ENCODE measurements at regions not wholly inside any gene's neighbourhood (a gene's known extent, or its start where the extent isn't known, plus 50 kb on each side); places are given as distances from the start of the nearest gene placed in this dataset.

GRCh38 chr9:3708751-3709150 lies 182.9 kb upstream of the RFX3 start:
- TF ChIP-seq POLR2AphosphoS5 (IDR thresholded peaks at IDR 0.05) (no peak), POLR2A (IDR thresholded peaks at IDR 0.05) (no peak), CTCF (IDR thresholded peaks at IDR 0.05) (no peak)
- no peaks in the 10 kb centered on the region for H3K36me3 ChIP-seq
- H3K27ac ChIP-seq: no peak overlapping the region
- no peaks in the 10 kb centered on the region for H3K27me3 ChIP-seq
- H3K4me3 ChIP-seq: no peak overlapping the region
- no peaks in the 10 kb centered on the region for H3K4me1 ChIP-seq
- peak in 1 of 2 donors; percentile 37 for DNase-seq (ENCODE audit: low spot score in 2 of 2)
- H3K9me3 ChIP-seq: no peaks in the 10 kb centered on the region
- intact Hi-C loops (cut with DNase I; ENCODE audit: low total_unique reads): no loop called here

GRCh38 chr9:3704890-3705289 lies 179.1 kb upstream of the RFX3 start:
- H3K27me3 ChIP-seq: no peaks in the 10 kb centered on the region

GRCh38 chr9:3700772-3701171 lies 175.0 kb upstream of the RFX3 start:
- TF ChIP-seq POLR2A (IDR thresholded peaks at IDR 0.05): no peak
- TF ChIP-seq POLR2AphosphoS5 (IDR thresholded peaks at IDR 0.05): no peak
- TF ChIP-seq CTCF (IDR thresholded peaks at IDR 0.05): no peak

More at GRCh38 chr9:3704890-3705289, 179.1 kb upstream of the RFX3 start:
- Histone ChIP-seq H3K36me3 (no peaks in the 10 kb centered on the region), H3K9me3 (no peaks in the 10 kb centered on the region), H3K4me1 (no peaks in the 10 kb centered on the region), H3K4me3 (no peak overlapping the region), H3K27ac (no peak overlapping the region)
- no peak for TF ChIP-seq CTCF (IDR thresholded peaks at IDR 0.05)
- TF ChIP-seq POLR2A (IDR thresholded peaks at IDR 0.05): no peak
- TF ChIP-seq POLR2AphosphoS5 (IDR thresholded peaks at IDR 0.05): no peak
- intact Hi-C loops (cut with DNase I; ENCODE audit: low total_unique reads): no loop called here
- no peak for DNase-seq (ENCODE audit: low spot score in 2 of 2)

GRCh38 chr9:3699883-3700282 lies 174.1 kb upstream of the RFX3 start:
- Histone ChIP-seq H3K27me3 (no peaks in the 10 kb centered on the region), H3K27ac (no peak overlapping the region), H3K9me3 (no peaks in the 10 kb centered on the region), H3K4me3 (no peak overlapping the region), H3K36me3 (no peaks in the 10 kb centered on the region), H3K4me1 (no peaks in the 10 kb centered on the region)
- intact Hi-C loops (cut with DNase I; ENCODE audit: low total_unique reads): no loop called here
- TF ChIP-seq CTCF (IDR thresholded peaks at IDR 0.05) (no peak), POLR2AphosphoS5 (IDR thresholded peaks at IDR 0.05) (no peak), POLR2A (IDR thresholded peaks at IDR 0.05) (no peak)
- no peak for DNase-seq (ENCODE audit: low spot score in 2 of 2)

More at GRCh38 chr9:3700772-3701171, 175.0 kb upstream of the RFX3 start:
- DNase-seq (ENCODE audit: low spot score in 2 of 2): no peak
- no peaks in the 10 kb centered on the region for H3K9me3 ChIP-seq
- H3K4me1 ChIP-seq: no peaks in the 10 kb centered on the region
- no peaks in the 10 kb centered on the region for H3K36me3 ChIP-seq
- no peak overlapping the region for H3K27ac ChIP-seq
- no peaks in the 10 kb centered on the region for H3K27me3 ChIP-seq
- H3K4me3 ChIP-seq: no peak overlapping the region
- intact Hi-C loops (cut with DNase I; ENCODE audit: low total_unique reads): no loop called here

GRCh38 chr9:3698531-3698930 lies 172.7 kb upstream of the RFX3 start:
- no peak overlapping the region for H3K4me3 ChIP-seq
- no peak overlapping the region for H3K27ac ChIP-seq
- H3K36me3 ChIP-seq: no peaks in the 10 kb centered on the region
- H3K27me3 ChIP-seq: no peaks in the 10 kb centered on the region
- intact Hi-C loops (cut with DNase I; ENCODE audit: low total_unique reads): no loop called here
- TF ChIP-seq CTCF (IDR thresholded peaks at IDR 0.05) (no peak), POLR2A (IDR thresholded peaks at IDR 0.05) (no peak)
- no peaks in the 10 kb centered on the region for H3K9me3 ChIP-seq
- no peak for DNase-seq (ENCODE audit: low spot score in 2 of 2)
- no peaks in the 10 kb centered on the region for H3K4me1 ChIP-seq

Data from breast epithelium (tissue), 4 donors.